ENCODE measurements at regions not wholly inside any gene's neighbourhood (a gene's known extent, or its start where the extent isn't known, plus 50 kb on each side); places are given as distances from the start of the nearest gene placed in this dataset.

DNA sequence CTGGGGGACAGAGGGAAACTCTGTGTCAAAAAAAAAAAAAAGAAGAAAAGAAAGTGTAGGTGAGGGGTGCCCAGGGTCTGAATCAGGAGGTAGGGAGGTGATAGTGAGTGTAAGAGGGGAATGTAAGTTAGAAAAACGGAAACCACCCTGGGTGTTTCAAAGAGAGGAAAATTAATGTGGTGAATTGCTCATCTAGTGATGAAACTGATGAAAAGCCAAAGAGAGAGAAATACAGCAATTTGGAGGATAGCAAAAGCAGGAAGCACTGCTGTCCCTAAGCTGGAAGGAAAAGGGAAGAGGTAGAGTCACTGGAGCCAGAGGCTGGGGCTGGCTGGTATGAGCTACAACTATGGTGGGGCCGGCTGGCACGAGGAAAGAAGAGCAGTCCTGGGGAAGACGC lies 85.0 kb upstream of the CEP85L start:
- TF ChIP-seq, protein P1, sequence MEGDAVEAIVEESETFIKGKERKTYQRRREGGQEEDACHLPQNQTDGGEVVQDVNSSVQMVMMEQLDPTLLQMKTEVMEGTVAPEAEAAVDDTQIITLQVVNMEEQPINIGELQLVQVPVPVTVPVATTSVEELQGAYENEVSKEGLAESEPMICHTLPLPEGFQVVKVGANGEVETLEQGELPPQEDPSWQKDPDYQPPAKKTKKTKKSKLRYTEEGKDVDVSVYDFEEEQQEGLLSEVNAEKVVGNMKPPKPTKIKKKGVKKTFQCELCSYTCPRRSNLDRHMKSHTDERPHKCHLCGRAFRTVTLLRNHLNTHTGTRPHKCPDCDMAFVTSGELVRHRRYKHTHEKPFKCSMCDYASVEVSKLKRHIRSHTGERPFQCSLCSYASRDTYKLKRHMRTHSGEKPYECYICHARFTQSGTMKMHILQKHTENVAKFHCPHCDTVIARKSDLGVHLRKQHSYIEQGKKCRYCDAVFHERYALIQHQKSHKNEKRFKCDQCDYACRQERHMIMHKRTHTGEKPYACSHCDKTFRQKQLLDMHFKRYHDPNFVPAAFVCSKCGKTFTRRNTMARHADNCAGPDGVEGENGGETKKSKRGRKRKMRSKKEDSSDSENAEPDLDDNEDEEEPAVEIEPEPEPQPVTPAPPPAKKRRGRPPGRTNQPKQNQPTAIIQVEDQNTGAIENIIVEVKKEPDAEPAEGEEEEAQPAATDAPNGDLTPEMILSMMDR (IDR thresholded peaks at IDR 0.05), result no peak
- no peak for TF ChIP-seq POLR2A (IDR thresholded peaks at IDR 0.05)

Data from vagina (tissue), 2 donors.